ENCODE measurements at regions not wholly inside any gene's neighbourhood (a gene's known extent, or its start where the extent isn't known, plus 50 kb on each side); places are given as distances from the start of the nearest gene placed in this dataset.

GRCh38 chr9:89939181-89939580 lies 334.4 kb downstream of the GADD45G start:
- TF ChIP-seq EZH2 (IDR thresholded peaks at IDR 0.05) (no peak), POLR2AphosphoS5 (IDR thresholded peaks at IDR 0.05; ENCODE audit: borderline replicate concordance, low read depth, low read length) (no peak)
